NT2/D1 (cell line): ENCODE measurements at regions not wholly inside any gene's neighbourhood (a gene's known extent, or its start where the extent isn't known, plus 50 kb on each side); places are given as distances from the start of the nearest gene placed in this dataset.
"Not testable (repeated sequence)": the region's sequence is repeated elsewhere in the genome, so short reads cannot be mapped to it uniquely, and the experiment has no call there.

Experiments
- DNase-seq: peaks from one replicate; pipeline ENCODE4 v3.0.0-alpha.2; 2011; ENCODE audit warnings: low read depth, low spot score
- H3K27me3 ChIP-seq: 2 replicates; pipeline ENCODE4 v1.6.0; 2011; ENCODE audit warnings: mild to moderate bottlenecking; ENCODE audit not compliant: insufficient read length, insufficient read depth
- H3K36me3 ChIP-seq: 2 replicates; pipeline ENCODE4 v1.6.1; 2011; ENCODE audit warnings: mild to moderate bottlenecking, low read length, mixed read lengths; ENCODE audit not compliant: insufficient read depth, insufficient read length
- H3K4me1 ChIP-seq: 2 replicates; pipeline ENCODE4 v1.5.1; 2011; ENCODE audit not compliant: insufficient read depth, insufficient read length
- H3K4me3 ChIP-seq: 2 replicates; pipeline ENCODE4 v1.5.1; 2011; ENCODE audit warnings: low read depth; ENCODE audit not compliant: insufficient read length
- H3K9ac ChIP-seq: 2 replicates; pipeline ENCODE4 v1.6.0; 2011; ENCODE audit warnings: low read depth; ENCODE audit not compliant: insufficient read length
- H3K9me3 ChIP-seq: 2 replicates; pipeline ENCODE4 v1.5.1; 2011; ENCODE audit warnings: mild to moderate bottlenecking, low read length; ENCODE audit not compliant: insufficient read depth
- SUZ12 ChIP-seq: IDR thresholded peaks from 2 replicates; pipeline ENCODE4 v1.6.1; 2011; ENCODE audit not compliant: insufficient read length, insufficient read depth; ENCODE audit errors: extremely low read depth
- YY1 ChIP-seq: IDR thresholded peaks from 2 replicates; pipeline ENCODE4 v1.6.1; 2011; ENCODE audit not compliant: insufficient read length, insufficient read depth
- ZNF274 ChIP-seq: IDR thresholded peaks from 2 replicates; pipeline ENCODE4 v1.6.1; 2011; ENCODE audit warnings: mild to moderate bottlenecking, low read depth, low read length

DNA sequence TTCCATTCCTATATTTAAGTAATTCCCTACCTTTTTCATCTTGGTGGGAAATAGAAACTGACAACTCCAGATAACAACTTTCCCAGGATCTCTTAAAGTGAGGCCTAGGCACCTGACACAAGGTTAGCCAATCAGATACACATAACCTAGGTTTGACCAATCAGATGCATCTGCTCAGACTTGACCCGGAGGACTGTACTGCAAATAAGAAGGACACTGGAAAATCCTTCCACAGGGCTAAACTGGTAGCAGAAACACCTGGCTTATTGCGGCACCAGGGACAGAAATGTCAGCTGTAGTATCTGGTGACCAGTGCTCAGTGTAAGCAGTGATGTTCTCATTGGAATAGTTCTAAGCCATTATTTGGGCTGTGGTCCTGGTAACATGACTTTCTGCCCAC, 204.5 kb upstream of the SLCO3A1 start:
- H3K4me3 ChIP-seq, result no peak overlapping the region
- H3K9me3 ChIP-seq, result no peaks in the 10 kb centered on the region
- no peaks in the 10 kb centered on the region for H3K36me3 ChIP-seq
- H3K27me3 ChIP-seq, result no peaks in the 10 kb centered on the region
- no peak overlapping the region for H3K9ac ChIP-seq
- H3K4me1 ChIP-seq, result peaks cover 2% of the 10 kb centered on the region
- no peak for TF ChIP-seq SUZ12
- no peak for TF ChIP-seq ZNF274
- TF ChIP-seq YY1, result no peak
- no peak for DNase-seq

DNA sequence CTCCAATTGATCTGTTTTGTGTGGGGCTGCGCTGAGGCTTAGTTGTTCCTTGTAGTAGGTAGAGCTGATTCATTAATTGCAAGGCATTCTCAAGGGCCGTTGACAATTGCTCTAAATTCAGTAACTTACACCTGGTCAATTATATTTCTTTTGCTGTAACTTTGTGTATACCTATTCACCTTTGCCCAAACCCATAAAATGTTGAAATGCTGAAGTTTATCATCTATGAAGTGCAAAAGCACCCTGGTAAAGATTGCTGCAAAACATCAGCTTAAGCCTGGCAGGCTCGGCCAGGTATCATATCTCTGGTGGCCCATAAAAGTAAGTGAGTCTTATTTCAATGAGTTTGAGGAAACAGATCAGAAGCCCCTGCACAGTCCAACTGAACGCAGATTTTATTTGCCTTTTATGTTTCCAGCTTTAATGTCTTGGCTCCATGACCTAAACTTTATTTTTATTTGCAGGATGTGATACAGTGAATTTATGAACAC, 203.6 kb upstream of the SLCO3A1 start:
- Histone ChIP-seq H3K9ac (no peak overlapping the region), H3K9me3 (no peaks in the 10 kb centered on the region), H3K4me3 (no peak overlapping the region), H3K36me3 (no peaks in the 10 kb centered on the region), H3K27me3 (no peaks in the 10 kb centered on the region), H3K4me1 (peaks cover 2% of the 10 kb centered on the region)
- no peak for DNase-seq
- TF ChIP-seq ZNF274, result no peak
- no peak for TF ChIP-seq YY1
- TF ChIP-seq SUZ12, result no peak

- Histone ChIP-seq H3K4me1 (peaks cover 2% of the 10 kb centered on the region), H3K9ac (no peak overlapping the region), H3K27me3 (no peaks in the 10 kb centered on the region), H3K36me3 (no peaks in the 10 kb centered on the region), H3K9me3 (peaks cover 6% of the 10 kb centered on the region; the same call in 1 of the 2 replicates), H3K4me3 (no peak overlapping the region)
- TF ChIP-seq ZNF274, result no peak
- TF ChIP-seq SUZ12, result no peak
- no peak for TF ChIP-seq YY1
- DNase-seq, result no peak
Observed at GRCh38 chr15:91651251-91651650, 202.3 kb upstream of the SLCO3A1 start.

GRCh38 chr15:91652610-91653207, 200.8 kb upstream of the SLCO3A1 start:
- Histone ChIP-seq H3K9me3 (peaks cover 6% of the 10 kb centered on the region; the same call in 1 of the 2 replicates), H3K4me3 (no peak overlapping the region), H3K4me1 (peaks cover 1% of the 10 kb centered on the region), H3K9ac (no peak overlapping the region), H3K36me3 (no peaks in the 10 kb centered on the region), H3K27me3 (no peaks in the 10 kb centered on the region)
- TF ChIP-seq YY1, result no peak
- TF ChIP-seq ZNF274, result no peak
- no peak for TF ChIP-seq SUZ12
- no peak for DNase-seq

GRCh38 chr15:91655563-91656290, 197.8 kb upstream of the SLCO3A1 start:
- not testable (repeated sequence) for DNase-seq, H3K4me1 ChIP-seq, H3K36me3 ChIP-seq, H3K4me3 ChIP-seq, H3K9ac ChIP-seq, H3K27me3 ChIP-seq, H3K9me3 ChIP-seq

GRCh38 chr15:91660174-91660649, 193.3 kb upstream of the SLCO3A1 start:
- no peak for DNase-seq
- Histone ChIP-seq H3K36me3 (no peaks in the 10 kb centered on the region), H3K4me3 (no peak overlapping the region), H3K9me3 (peaks cover 6% of the 10 kb centered on the region; the same call in 1 of the 2 replicates), H3K4me1 (no peaks in the 10 kb centered on the region), H3K27me3 (no peaks in the 10 kb centered on the region), H3K9ac (no peak overlapping the region)
- TF ChIP-seq SUZ12 (no peak), ZNF274 (no peak), YY1 (no peak)

GRCh38 chr15:91664224-91664836, 189.2 kb upstream of the SLCO3A1 start:
- no peak for DNase-seq
- H3K9ac ChIP-seq, result no peak overlapping the region

GRCh38 chr15:91665212-91665611, 188.3 kb upstream of the SLCO3A1 start:
- TF ChIP-seq SUZ12, result no peak
- no peak for TF ChIP-seq ZNF274
- no peak for TF ChIP-seq YY1
- Histone ChIP-seq H3K4me3 (no peak overlapping the region), H3K9me3 (no peaks in the 10 kb centered on the region), H3K9ac (no peak overlapping the region), H3K36me3 (no peaks in the 10 kb centered on the region), H3K4me1 (no peaks in the 10 kb centered on the region), H3K27me3 (no peaks in the 10 kb centered on the region)
- DNase-seq, result no peak

More at GRCh38 chr15:91664224-91664836, 189.2 kb upstream of the SLCO3A1 start:
- no peak for TF ChIP-seq SUZ12
- no peak for TF ChIP-seq YY1
- TF ChIP-seq ZNF274, result no peak
- no peaks in the 10 kb centered on the region for H3K9me3 ChIP-seq
- no peaks in the 10 kb centered on the region for H3K36me3 ChIP-seq
- no peak overlapping the region for H3K4me3 ChIP-seq
- H3K4me1 ChIP-seq, result no peaks in the 10 kb centered on the region
- no peaks in the 10 kb centered on the region for H3K27me3 ChIP-seq
